Stimulated activated CD4-positive, alpha-beta T cell treated with anti-CD3 and anti-CD28 coated beads, Interleukin-15, amount 100 ng/mL, for 24 hours (primary cell): ENCODE measurements at regions not wholly inside any gene's neighbourhood (a gene's known extent, or its start where the extent isn't known, plus 50 kb on each side); places are given as distances from the start of the nearest gene placed in this dataset.
"Not testable (repeated sequence)": the region's sequence is repeated elsewhere in the genome, so short reads cannot be mapped to it uniquely, and the experiment has no call there.

ENCODE experiments used
- DNase-seq: peaks from one replicate; pipeline ENCODE4 v3.0.0-alpha.2; 2020

DNA sequence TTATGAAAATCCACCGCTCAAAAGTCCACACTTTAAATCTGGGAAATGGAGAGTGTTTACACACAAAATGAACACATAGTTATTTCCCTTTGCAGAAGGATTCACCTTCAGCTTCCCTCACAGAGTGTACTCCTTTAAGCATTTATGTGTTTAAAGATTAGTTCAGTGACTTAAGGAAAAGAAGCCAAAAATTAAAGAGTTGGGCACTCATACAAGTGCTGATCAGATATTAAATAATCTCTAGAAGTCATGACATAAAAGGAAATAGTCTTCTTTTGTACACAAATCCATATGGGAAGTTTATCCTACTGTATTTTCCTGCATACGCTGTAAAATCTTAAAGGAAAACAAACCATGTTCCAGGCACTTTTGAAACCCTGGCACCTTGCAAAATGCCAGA, 174.2 kb downstream of the LNPK start:
- DNase-seq: no peak

DNA sequence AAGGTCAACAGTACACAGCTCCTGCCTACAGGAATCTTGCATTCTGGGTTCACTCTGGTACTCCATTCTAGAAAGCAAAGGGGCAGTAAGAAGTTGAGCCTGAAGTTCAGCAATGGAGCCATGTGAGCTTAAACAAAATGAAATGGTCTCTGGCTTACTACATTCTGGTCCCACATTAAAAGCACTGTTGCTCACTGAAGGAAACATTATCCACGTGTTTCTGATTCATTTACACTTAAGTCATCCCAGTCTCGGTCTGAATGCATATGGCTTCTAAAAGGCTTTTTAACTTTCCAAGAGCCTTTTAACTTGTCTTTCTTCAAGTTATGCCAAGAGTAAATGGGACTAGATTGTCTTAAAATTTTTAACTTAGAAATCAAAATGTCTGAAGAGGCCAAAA, 177.8 kb downstream of the LNPK start:
- no peak for DNase-seq

DNA sequence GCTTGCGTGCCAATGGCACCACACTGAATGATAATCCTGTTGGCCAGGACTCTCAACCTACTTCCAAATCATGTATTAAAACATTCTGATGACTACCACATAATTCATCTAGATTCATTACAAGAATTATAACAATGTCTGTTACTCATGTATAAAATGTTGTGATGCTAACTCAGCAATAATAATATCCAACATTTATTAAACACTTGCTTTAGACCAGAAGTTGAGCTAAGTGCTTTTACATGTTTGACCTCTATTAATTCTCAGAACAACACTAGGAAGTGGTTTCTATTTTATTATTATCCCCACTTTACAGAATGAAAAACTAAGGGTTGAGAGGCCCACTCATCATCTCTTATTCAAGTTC, 178.4 kb downstream of the LNPK start:
- no peak for DNase-seq

DNA sequence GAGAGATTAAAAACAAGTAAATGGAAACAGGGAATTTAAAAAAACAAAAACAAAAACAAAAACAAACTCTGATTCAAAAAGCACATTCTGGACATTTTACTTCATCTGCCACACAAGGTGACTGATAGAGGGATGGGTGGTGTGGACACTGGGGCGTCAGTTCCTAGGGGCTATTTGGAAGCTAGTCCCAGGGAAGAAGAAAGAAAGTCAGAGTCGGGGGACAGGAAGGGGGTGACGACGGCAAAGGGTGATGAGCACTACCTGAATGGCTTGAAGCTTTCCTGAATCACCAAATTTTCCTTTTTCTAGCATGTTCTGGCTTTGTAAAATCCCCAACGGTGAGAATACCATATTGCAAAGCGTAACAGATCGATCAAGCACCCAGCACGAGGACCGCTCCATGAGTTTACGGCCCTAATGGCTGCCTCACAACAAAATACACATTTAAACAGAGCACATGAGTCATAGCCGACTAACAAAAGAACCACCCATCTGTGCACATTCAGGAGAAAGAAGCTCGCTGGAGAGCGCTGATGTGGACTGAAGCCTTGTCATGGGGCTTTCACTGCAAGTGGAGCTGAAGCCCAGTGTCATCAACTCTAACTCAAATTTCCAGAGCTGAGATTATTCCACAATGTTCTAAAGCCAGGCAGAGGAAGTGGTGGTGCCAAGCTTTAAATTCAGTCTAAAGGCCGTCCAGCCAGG, 178.9 kb downstream of the LNPK start:
- DNase-seq: no peak

DNA sequence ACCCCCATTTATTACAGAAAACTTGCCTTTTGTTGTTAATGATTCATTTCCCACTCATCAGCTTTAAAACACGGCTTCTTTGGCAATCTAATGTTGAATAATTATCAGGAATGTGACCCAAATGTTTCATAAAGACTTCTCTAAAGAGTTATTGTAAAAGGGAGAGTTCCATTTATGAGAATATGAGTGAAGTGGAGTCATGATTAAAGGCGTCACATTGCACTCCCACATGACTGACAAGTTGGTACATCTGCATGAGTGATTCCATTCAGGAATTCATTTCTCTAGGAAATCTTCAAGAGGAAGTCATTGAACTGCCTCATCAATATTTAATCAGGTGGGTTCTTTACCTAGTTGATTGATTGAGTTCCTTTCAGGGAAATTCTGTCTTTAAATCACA, 184.8 kb downstream of the LNPK start:
- DNase-seq: no peak

DNA sequence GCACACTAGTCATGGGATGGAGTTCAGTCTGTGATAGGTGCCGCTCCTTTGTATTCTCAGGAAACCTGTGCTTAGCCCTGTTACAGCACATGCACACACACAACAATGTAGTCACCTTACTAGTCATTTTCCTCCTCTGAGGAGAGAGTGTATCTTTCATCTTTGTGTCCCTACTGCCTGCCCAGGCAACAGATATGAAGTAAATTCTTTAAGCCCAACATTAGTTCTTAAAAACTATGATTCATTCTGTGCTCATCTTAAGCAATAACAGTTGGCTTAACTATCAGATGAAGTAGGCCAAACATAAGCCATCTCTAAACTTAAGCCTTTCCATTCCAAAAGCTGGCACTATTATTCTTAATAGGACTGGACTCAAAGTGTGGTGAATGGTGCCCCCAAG, 186.5 kb downstream of the LNPK start:
- DNase-seq: no peak

DNA sequence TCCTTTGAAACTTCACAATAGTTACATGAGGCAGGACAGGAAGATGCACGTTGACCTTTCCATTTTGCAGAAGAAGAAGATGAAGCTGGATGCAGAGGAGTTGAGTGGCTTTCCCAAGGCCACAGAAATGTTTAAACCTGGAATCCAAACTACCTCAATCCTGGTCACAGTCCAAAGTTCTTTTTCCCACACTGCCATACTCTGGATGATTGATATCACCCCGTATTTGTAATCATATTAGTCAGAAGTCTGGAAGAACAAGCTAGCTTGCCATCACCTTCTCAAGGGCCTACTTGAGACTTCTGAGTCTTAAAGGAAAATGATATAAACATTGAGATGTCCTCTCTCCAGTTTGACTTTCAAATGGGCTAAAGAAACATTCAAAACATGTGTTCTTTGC, 190.1 kb downstream of the LNPK start:
- no peak for DNase-seq

DNA sequence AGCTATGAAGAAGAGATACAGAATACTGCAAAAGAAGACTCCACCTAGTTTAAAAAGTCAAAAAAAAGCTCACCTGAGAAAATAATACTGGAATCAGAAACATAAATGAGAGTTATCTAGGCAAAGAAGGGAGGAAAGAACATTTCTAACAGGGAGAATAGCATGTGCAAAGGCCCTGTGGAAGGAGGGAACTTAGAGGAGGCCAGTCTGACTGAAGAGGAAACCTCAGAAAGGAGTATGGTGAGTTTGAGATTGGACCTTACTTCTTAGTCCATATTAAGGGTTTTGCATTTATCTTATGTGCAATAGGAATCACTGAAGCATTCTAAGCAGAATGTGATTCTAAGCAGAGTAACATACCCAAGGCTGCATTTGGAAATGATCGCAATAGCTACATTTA, 193.2 kb downstream of the LNPK start:
- DNase-seq: no peak

DNA sequence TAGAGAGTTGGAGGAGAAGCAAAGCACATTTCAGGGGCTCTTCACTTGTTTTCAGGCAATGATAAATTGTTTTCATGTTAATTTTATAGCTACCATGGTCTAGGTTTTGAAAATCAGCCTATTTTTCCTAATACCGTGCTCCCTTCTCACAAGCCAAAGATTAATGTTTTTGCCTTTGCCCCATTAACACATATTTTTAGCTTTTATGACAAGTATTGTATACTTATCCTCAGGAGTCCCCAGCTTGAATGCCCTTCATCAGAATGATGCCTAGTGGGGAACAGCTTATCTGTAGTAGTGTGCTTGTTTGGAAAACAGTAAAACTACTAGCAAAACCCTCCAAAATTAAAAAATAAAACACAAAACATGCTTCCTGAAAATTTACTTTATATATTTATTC, 194.0 kb downstream of the LNPK start:
- DNase-seq: no peak

DNA sequence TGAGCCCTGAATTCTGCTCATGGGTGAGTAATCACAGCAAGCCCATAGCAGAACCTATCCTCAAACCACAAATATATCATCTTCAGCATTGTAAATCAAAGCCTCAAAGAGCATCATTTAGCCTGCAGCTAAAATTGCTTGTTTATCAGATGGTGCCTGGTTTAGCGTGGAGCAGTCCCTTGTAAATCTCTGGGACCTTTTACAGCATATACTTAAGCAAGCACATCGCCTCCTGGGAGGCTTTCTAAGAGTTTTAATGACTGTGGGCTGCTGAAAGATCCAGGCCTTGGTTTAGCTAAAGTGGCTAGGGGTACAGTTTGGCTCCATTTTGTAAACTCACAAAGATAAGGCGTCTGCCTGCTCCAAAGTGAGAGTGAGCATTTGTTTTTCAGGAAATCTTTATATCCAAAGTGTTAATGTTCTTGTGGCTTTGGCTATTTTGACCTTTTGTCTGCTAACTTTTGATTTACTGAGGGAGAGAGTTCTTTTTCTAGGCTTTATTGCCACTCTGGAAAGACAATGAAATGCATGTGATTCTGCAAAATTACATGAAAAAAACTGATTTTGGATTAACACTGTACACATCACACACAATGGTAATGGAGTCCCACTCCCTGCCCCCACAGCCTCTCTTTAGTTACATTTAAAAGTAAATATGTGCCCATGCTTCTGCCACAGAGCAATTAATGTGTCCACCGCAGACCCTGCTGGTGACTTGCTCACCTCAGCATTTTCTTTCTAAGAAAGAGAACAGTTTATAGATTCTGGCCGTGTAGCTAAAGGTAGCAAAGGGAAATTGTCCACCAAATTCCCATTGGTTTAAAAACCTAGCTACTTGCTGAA, 194.8 kb downstream of the LNPK start:
- no peak for DNase-seq

DNA sequence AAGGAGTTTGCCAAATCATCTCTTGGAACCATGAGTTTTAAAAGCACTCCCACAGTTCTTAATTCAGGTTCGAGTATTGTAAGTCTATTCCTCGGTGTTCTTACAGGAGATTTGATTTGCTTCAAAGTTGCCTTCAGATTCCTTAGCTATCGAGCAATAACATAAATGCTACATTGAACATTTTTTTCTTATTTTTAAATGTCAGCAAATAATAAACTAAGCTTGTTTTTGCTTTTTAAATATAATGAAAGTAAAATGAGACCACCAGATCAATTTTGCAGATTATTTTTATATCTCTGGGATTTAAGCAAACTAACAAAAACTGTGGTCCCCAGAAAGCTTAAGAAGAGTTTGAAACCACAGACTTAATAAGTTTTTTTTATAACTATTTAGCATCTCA, 195.5 kb downstream of the LNPK start:
- no peak for DNase-seq

DNA sequence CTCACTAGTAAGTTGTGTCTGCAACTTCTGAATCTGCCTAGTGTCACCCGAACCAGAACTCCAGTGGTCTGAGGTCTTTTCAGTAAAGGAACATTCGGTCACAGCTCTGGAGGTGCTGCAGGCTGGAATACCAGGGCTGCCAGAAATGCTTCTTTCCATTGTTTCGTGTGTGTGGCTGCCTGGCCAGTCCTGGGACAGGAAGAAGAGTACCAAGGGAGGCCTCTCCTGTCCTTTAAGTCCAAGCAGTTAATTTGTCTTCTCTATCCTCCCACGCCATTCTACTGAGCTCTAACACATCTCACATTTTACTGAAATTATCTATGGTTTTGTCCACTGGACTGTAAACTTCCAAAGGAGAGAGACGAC, 196.0 kb downstream of the LNPK start:
- DNase-seq: no peak

DNA sequence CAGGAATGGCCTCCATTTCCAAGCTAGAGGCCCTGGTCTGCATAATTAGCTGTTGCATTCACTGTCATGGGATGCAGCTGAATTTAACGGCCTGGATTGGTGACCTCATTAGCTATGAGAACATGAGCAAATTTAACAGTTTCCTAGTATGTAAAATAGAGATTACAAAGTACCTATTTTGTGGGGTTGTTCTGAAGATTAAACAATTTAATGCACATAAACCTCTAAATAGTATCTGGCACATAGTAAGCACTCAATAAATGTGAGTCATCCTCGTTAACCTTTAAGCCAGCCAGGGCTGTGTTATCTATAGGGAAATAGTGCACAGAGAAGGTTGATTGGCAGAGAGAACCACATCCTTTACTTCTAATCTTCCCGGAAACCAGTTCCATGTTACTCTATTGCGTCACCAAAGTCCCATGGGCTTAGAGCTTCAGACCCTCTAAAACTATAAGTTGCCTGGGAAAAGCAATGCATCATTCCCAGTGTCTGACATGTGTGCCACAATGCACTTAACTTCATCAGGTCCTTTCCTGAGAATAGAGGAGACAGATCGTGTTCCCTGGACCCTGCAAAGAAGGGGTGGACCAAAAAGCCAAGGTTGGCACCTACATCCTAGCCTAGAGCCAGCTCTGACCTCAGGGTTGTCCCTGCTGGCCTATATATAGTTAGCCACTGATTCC, 196.5 kb downstream of the LNPK start:
- no peak for DNase-seq

DNA sequence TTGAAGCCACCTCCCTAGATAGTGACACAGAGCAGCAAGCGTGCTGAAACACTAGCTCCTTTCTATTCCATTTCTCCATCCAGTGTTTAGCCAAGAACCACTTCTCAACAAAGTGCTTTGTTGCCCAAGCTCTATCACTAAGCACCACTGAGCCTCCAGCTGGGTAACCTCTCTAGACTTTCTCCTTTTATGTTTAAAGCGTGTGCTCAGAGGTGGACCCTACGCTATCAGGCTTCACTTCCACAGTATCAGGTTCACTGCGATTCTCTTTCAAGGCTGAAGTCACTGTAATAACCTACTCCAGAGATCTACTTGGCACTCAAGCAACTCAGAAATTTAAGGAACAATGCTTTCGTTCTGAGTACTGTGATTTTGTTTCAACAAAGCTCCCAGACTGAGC, 197.9 kb downstream of the LNPK start:
- no peak for DNase-seq

DNA sequence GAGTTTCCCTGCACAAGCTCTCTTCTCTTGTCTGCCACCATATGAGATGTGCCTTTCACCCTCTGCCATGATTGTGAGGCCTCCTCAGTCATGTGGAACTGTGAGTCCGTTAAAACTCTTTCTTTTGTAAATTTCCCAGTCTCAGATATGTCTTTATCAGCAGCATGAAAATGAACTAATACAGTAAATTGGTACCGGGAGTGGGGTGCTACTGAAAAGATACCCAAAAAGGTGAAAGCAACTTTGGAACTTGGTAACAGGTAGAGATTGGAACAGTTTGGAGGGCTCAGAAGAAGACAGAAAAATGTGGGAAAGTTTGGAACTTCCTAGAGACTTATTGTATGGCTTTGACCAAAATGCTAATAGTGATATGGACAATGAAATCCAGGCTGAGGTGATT, 205.6 kb downstream of the LNPK start:
- DNase-seq: not testable (repeated sequence)

DNA sequence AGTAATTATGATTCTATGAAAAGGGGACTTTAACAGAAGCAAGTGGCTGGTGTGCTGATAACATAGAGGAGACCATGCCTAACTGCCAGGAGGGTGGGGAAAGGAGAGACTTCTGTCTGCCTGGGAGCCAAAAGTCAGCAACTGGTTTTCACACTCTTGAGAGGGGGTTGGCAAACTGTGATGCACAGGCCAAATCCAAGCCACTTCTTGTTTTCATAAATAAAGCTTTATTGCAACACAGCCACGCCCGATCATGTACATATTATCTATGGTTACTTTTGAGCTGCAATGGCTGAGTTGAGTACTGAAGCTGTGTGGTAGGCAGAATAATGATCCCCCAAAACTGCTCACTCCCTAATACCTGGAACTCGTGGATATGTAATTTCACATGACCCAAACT, 208.4 kb downstream of the LNPK start:
- DNase-seq: no peak

DNA sequence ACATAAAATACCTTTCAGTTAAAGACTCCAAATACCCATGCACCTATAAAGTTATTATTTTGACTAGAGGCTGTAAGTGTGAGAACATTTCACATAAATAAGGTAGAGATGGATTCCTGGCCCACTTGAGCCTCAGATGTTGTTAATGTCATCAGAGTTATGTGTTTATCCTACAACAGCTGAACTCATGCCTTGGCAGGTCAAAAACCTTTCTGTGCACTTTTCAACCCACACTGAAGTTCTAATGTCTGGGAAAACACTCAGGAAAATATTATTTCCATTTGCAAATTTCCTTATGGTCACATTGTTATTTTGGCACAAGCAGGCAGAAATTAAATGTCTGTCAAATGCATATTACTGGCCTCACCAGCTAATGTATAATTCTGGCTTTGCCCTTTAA, 209.2 kb downstream of the LNPK start:
- no peak for DNase-seq

DNA sequence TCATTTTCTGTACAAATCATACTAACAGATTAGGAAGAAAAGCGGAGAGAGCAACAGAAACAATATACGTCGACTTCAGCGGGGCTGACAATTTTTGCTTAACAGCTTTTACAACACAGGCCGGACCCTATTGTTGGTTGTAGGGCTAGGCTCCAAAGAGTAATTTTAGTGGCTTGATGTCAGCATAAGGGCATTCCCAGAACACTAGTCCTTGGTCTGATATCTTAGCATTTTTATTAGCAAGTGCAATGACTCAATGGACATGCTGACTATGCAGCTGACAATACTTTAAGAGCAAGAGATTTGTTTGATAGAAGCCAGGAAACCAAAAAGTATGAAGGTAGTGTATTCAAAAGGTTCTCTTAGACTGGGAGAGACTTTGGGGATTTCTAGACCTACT, 209.9 kb downstream of the LNPK start:
- no peak for DNase-seq

DNA sequence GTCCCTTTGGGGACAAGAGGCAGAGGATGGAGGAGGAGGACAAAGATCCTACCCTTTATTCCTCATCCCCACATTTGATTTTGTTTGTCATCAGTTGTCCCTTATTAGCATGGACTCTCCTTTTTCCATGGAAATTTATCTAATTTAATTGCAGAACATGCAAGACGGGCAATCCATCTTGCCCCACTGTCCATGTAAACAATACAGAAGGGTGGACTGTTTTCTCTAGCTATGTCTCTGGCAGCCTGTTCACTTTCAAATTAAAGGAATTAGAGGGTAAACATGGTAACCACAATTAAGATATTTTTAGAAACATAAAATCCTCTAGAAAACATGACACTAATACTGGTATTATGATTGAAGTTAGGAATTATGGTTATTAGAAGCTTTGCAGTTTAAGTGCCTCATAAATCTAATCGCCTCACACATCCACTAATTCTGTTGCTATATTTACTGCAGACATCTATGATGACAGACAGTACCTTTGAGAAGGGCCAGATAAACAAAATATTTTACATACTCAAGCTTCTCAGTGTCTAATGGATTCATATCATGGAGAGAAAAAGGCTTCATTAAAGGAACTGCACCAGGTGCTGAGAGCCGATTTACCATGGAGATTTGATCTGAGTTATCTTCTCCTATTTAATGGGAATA, 215.5 kb downstream of the LNPK start:
- no peak for DNase-seq

DNA sequence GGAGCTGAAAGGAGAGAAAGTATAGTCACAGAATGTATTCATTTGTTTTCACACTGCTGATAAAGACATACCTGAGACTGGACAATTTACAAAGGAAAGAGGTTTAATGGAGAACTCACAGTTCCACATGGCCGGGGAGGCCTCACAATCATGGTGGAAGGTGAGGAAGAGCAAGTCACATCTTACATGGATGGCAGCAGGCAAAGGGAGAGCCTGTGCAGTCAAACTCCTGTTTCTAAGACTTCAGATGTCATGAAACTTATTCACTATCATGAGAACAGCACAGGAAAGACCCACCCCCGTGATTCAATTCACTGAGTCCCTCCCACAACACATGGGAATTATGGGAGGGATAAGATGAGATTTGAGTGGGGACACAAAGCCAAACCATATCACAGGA, 224.7 kb downstream of the LNPK start:
- not testable (repeated sequence) for DNase-seq

DNA sequence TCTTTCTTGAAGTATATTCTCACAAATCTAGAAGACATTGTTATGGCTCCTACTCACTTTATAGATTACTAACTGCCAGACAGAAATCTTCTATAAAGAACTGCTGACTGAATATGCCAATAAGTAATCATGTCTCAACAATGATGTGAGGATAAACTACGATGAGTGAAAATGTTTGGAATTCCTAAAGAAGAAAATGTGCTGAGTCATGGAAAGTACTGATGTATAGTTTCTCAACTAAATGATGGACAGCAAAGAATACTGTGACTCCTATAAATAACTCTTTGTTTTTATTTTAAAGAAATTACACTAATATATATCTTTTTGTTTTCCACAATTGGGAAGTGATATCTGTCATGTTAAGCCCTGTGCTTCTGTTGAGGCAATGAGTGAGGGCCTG, 232.9 kb downstream of the LNPK start:
- DNase-seq: no peak

DNA sequence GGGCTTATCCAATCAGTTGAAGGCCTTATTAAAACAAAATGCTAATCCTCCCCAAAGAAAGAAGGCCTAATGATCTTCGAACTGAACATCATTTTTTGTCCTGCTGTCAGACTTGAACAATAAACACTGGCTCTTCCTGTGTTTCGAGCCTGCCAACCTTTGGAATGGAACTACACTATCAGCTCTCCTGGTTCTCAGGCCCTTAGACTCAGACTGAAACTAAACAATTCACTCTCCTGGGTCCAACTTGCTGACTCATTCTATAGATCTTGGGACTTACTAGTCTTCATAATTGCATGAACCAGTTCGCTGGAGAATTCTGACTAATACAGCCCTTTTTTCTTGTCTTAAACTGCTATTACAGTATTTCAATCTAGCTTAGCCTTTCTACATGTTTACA, 235.2 kb downstream of the LNPK start:
- DNase-seq: no peak

DNA sequence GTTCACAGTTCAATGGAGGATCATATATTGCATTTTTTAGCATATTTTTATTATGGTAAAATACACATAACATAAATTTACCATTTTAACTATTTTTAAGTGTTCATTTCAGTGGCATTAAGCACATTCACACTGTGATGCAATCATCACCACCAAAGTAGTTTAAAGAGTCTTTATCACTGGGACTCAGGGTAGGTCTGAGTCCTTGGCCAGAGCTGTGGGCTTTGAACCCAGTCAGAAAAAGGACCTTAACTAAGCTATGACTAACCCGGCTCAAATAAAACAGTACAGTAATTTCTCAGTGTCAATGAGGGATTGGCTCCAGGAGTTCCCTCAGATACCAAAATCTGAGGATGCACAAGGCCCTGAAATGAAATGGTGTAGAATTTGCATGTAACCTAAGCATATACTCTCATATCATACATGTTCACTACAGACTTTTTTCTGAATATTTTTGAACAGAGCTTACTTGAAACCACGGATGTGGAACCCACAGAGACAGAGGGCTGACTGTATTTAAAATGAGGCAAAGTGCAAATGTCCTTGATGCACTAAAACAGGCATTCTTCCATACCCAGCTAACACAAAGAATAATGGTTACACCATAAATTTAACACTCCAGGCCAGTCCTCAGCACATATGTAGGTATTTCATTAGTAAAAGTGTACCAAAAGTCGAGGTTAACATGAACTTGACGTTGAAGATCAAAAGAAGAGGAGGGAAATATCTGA, 246.2 kb downstream of the LNPK start:
- no peak for DNase-seq
